B cell (primary cell): ENCODE measurements at regions not wholly inside any gene's neighbourhood (a gene's known extent, or its start where the extent isn't known, plus 50 kb on each side); places are given as distances from the start of the nearest gene placed in this dataset.

Source experiments
- ATAC-seq: fragments of 200-7000 bp; cut with Tn5 transposase; one replicate; pipeline ENCODE4 v1.10.0; 2021; ENCODE audit warnings: low read depth, mild to moderate bottlenecking, moderate number of reproducible peaks, moderate library complexity
- CTCF ChIA-PET: fragments of 350-600 bp; sonication (Branson Sonifier 250); formaldehyde crosslinking; loops from one replicate; lab custom pipeline; 2021; ENCODE audit warnings: antibody characterized with exemption, inconsistent platforms; lab: Charles Lee
- POLR2A ChIA-PET: fragments of 350-600 bp; sonication (Branson Sonifier 250); formaldehyde crosslinking; loops from one replicate; lab custom pipeline; 2021; ENCODE audit warnings: antibody characterized with exemption; lab: Charles Lee
- DNase-seq: peaks from one replicate; pipeline ENCODE4 v3.0.0; 2013
- H2AFZ ChIP-seq: 2 replicates; pipeline ENCODE4 v1.6.1; 2012; ENCODE audit warnings: mild to moderate bottlenecking, low read depth, low read length; ENCODE audit not compliant: insufficient read depth, poor library complexity, severe bottlenecking
- H3K27ac ChIP-seq, 2 donors: 1 replicate in 1 of 2; 2 replicates in 1 of 2; pipeline ENCODE4 v1.5.1; 2012 to 2013; ENCODE audit warnings: low read length in 2 of 2, mild to moderate bottlenecking in 2 of 2, moderate library complexity in 1 of 2
- H3K27me3 ChIP-seq, 4 experiments: fragments of 200-600 bp in 1 of 4; sonication (generic) in 1 of 4; replicated peaks in 1 of 4; 1 replicate in 2 of 4; 2 replicates in 2 of 4; pipeline versions ENCODE4 v1.6.1 to v1.7.0; 2013 to 2016; ENCODE audit warnings: low read length in 3 of 4, mild to moderate bottlenecking in 2 of 4, mixed read lengths in 1 of 4, moderate library complexity in 1 of 4; ENCODE audit not compliant: insufficient read depth in 4 of 4, control insufficient read depth in 3 of 4; ENCODE audit errors: control extremely low read depth in 1 of 4
- H3K36me3 ChIP-seq, 2 experiments: replicated peaks in 1 of 2; 1 replicate in 1 of 2; 2 replicates in 1 of 2; pipeline versions ENCODE4 v1.6.1 to v1.7.1; 2013; ENCODE audit warnings: low read length in 1 of 2; ENCODE audit not compliant: insufficient read depth in 2 of 2, control insufficient read depth in 1 of 2; ENCODE audit errors: control extremely low read depth in 1 of 2, extremely low read depth in 1 of 2
- H3K4me1 ChIP-seq, 2 donors: fragments of 200-600 bp in 1 of 2; sonication (generic) in 1 of 2; 1 replicate in 1 of 2; 2 replicates in 1 of 2; pipeline versions ENCODE4 v1.5.1 to v1.6.1; 2013 to 2017; ENCODE audit warnings: low read length in 2 of 2; ENCODE audit not compliant: control insufficient read depth in 2 of 2, insufficient read depth in 2 of 2
- H3K4me2 ChIP-seq: replicated peaks from 2 replicates; pipeline ENCODE3; 2012; ENCODE audit warnings: mild to moderate bottlenecking, low read depth, low read length; ENCODE audit not compliant: poor library complexity, severe bottlenecking
- H3K4me3 ChIP-seq, 5 experiments: fragments of 200-600 bp in 1 of 5; sonication (generic) in 1 of 5; 1 replicate in 3 of 5; 2 replicates in 2 of 5; pipeline versions ENCODE4 v1.5.1 to v1.7.0; 2011 to 2016; ENCODE audit warnings: low read length in 4 of 5, mild to moderate bottlenecking in 4 of 5, low read depth in 2 of 5, control low read depth in 1 of 5, moderate library complexity in 1 of 5; ENCODE audit not compliant: insufficient read depth in 1 of 5; ENCODE audit errors: control extremely low read depth in 1 of 5, extremely low read depth in 1 of 5
- H3K79me2 ChIP-seq: fragments of 200-600 bp; sonication (generic); one replicate; pipeline ENCODE4 v1.6.0; 2016; ENCODE audit warnings: low read length; ENCODE audit not compliant: control insufficient read depth, insufficient read depth
- H3K9ac ChIP-seq: fragments of 200-600 bp; sonication (generic); 2 replicates; pipeline ENCODE4 v1.6.1; 2017; ENCODE audit warnings: mild to moderate bottlenecking, low read length, moderate library complexity
- H3K9me3 ChIP-seq, 3 donors: one replicate each; pipeline versions ENCODE4 v1.6.1 to v1.7.1; 2013; ENCODE audit warnings: low read length in 2 of 3; ENCODE audit not compliant: control insufficient read depth in 2 of 3, insufficient read depth in 1 of 3; ENCODE audit errors: control extremely low read depth in 1 of 3
- H4K20me1 ChIP-seq: 2 replicates; pipeline ENCODE4 v1.6.0; 2012; ENCODE audit warnings: mild to moderate bottlenecking, low read length; ENCODE audit not compliant: insufficient read depth, control insufficient read depth, poor library complexity, severe bottlenecking
- H3K27ac Mint-ChIP-seq: one replicate; pipeline ENCODE4 v1.8.0; 2021; ENCODE audit warnings: mixed read lengths
- H3K27me3 Mint-ChIP-seq: one replicate; pipeline ENCODE4 v1.8.0; 2021; ENCODE audit warnings: mixed read lengths
- H3K4me1 Mint-ChIP-seq: one replicate; pipeline ENCODE4 v1.8.0; 2021; ENCODE audit warnings: mixed read lengths
- H3K4me3 Mint-ChIP-seq: one replicate; pipeline ENCODE4 v1.8.0; 2021; ENCODE audit warnings: mixed read lengths
- H3K9me3 Mint-ChIP-seq: one replicate; pipeline ENCODE4 v1.8.0; 2022; ENCODE audit warnings: mixed read lengths; ENCODE audit not compliant: insufficient read depth
- EZH2 ChIP-seq: IDR thresholded peaks from 2 replicates; pipeline ENCODE4 v1.6.1; 2012; ENCODE audit warnings: borderline replicate concordance, low read depth, mild to moderate bottlenecking, moderate library complexity, low read length; ENCODE audit not compliant: insufficient read depth, poor library complexity, severe bottlenecking
- WGBS: methylation state at CpG from one replicate; pipeline ENCODE4 v1.1.5; 2013; ENCODE audit warnings: missing lambda C conversion rate; ENCODE audit not compliant: insufficient coverage; 5-methylcytosine and 5-hydroxymethylcytosine counted together
- intact Hi-C: fragments of 100-400 bp; cut with micrococcal nuclease; formaldehyde crosslinking; loops from one replicate; pipeline ENCODE4 v1.10.0; 2022
- TF ChIP-seq, protein P1 (sequence below): fragments of 200-600 bp; IDR thresholded peaks from one replicate; pipeline ENCODE4 v1.8.0; 2022; ENCODE audit warnings: antibody characterized with exemption, mild to moderate bottlenecking

DNA sequence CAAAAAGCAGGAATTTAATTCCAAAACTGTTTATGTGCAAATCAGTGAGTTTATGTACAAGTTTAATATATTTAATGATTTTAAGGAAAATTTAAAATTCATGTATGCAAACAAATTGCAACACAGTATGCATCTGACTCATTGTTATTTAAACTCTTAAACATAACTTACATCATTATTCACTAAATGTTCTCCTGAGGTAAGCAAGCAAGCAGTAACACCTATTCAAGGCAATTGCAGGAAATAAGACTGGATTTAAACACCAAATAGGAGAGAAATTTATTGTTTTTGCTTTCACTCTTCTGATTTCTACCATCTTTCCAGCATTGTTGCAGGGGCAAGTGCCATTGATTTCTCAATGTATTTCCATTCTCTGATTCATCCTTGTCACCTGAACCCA, 239.5 kb downstream of the TFAP2A start:
- Histone ChIP-seq H3K27ac (no peak overlapping the region), H3K36me3 (no peaks in the 10 kb centered on the region), H3K9ac (no peak overlapping the region), H2AFZ (no peak overlapping the region), H4K20me1 (no peaks in the 10 kb centered on the region), H3K27me3 (no peaks in the 10 kb centered on the region), H3K4me2 (no peak overlapping the region), H3K4me1 (no peaks in the 10 kb centered on the region), H3K9me3 (peaks cover 0 to 8% (median 0%) of the 10 kb centered on the region in 3 donors), H3K79me2 (no peaks in the 10 kb centered on the region), H3K4me3 (no peak overlapping the region)
- ChIA-PET CTCF (no interaction called here), POLR2A (no interaction called here)
- Mint-ChIP-seq H3K4me3 (no peak overlapping the region), H3K27me3 (no peaks in the 10 kb centered on the region), H3K27ac (no peak overlapping the region), H3K9me3 (no peaks in the 10 kb centered on the region), H3K4me1 (no peaks in the 10 kb centered on the region)
- DNase-seq (no peak), ATAC-seq (no peak)
- intact Hi-C loops, result no loop called here
- TF ChIP-seq EZH2, result no peak
- TF ChIP-seq, protein P1, sequence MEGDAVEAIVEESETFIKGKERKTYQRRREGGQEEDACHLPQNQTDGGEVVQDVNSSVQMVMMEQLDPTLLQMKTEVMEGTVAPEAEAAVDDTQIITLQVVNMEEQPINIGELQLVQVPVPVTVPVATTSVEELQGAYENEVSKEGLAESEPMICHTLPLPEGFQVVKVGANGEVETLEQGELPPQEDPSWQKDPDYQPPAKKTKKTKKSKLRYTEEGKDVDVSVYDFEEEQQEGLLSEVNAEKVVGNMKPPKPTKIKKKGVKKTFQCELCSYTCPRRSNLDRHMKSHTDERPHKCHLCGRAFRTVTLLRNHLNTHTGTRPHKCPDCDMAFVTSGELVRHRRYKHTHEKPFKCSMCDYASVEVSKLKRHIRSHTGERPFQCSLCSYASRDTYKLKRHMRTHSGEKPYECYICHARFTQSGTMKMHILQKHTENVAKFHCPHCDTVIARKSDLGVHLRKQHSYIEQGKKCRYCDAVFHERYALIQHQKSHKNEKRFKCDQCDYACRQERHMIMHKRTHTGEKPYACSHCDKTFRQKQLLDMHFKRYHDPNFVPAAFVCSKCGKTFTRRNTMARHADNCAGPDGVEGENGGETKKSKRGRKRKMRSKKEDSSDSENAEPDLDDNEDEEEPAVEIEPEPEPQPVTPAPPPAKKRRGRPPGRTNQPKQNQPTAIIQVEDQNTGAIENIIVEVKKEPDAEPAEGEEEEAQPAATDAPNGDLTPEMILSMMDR, result no peak

DNA sequence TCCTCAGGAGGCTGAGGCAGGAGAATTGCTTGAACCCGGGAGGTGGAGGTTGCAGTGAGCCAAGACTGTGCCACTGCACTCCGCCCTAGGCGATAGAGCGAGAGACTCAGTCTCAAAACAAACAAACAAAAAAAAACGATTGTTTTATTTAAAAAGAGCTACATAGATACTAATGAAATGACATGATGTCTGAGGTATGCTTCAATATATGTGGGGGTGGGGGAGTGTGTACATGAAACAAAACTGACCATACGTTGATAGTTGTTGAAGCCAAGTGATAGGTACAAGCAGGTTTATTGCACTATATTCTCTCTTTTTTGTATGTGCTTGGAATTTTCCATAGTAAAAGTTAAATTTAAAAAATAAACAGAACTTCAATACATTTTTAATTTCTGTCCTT, 240.1 kb downstream of the TFAP2A start:
- Histone ChIP-seq H3K27me3 (no peaks in the 10 kb centered on the region), H3K4me3 (no peak overlapping the region), H4K20me1 (no peaks in the 10 kb centered on the region), H3K4me2 (no peak overlapping the region), H3K36me3 (no peaks in the 10 kb centered on the region), H3K79me2 (no peaks in the 10 kb centered on the region), H3K9ac (no peak overlapping the region), H3K27ac (no peak overlapping the region), H3K4me1 (no peaks in the 10 kb centered on the region), H3K9me3 (peaks cover 0 to 8% (median 0%) of the 10 kb centered on the region in 3 donors), H2AFZ (no peak overlapping the region)
- Mint-ChIP-seq H3K27ac (no peak overlapping the region), H3K27me3 (no peaks in the 10 kb centered on the region), H3K4me3 (no peak overlapping the region), H3K4me1 (no peaks in the 10 kb centered on the region), H3K9me3 (no peaks in the 10 kb centered on the region)
- 100% methylated on average over 1 of the region's 6 CpGs for WGBS
- intact Hi-C loops, result no loop called here
- ChIA-PET POLR2A (no interaction called here), CTCF (no interaction called here)
- TF ChIP-seq, protein P1, result no peak
- TF ChIP-seq EZH2, result no peak
- ATAC-seq, result no peak
- no peak for DNase-seq
